ENCODE measurements at regions not wholly inside any gene's neighbourhood (a gene's known extent, or its start where the extent isn't known, plus 50 kb on each side); places are given as distances from the start of the nearest gene placed in this dataset.

- TF ChIP-seq CTCF (IDR thresholded peaks at IDR 0.05) (no peak), ZFX (IDR thresholded peaks at IDR 0.05; ENCODE audit: borderline replicate concordance) (no peak)
Observed at GRCh38 chr11:80118073-80118472, 677.2 kb upstream of the TENM4 start.
